ENCODE measurements at regions not wholly inside any gene's neighbourhood (a gene's known extent, or its start where the extent isn't known, plus 50 kb on each side); places are given as distances from the start of the nearest gene placed in this dataset.

- H3K27ac ChIP-seq (ENCODE audit: low read depth, low read length, poor library complexity, severe bottlenecking) = no peak overlapping the region
- CTCF ChIA-PET = no interaction called here
Measured at GRCh38 chr5:93909356-93909755, 168.0 kb upstream of the POU5F2 start.

GRCh38 chr5:93904917-93905316 lies 163.5 kb upstream of the POU5F2 start:
- H3K27ac ChIP-seq (ENCODE audit: low read depth, low read length, poor library complexity, severe bottlenecking) = no peak overlapping the region
- no peak for DNase-seq (ENCODE audit: low spot score)
- H3K27me3 ChIP-seq (replicated peaks; ENCODE audit: insufficient read depth, low read depth, low read length, poor library complexity) = no peaks in the 10 kb centered on the region
- ChIA-PET CTCF (no interaction called here), POLR2A (ENCODE audit: low non-redundant PET) (no interaction called here)
- BruUV-seq (replicated peaks) = no TSS peak
- H3K9me3 ChIP-seq (ENCODE audit: low read depth, low read length, poor library complexity, severe bottlenecking) = no peaks in the 10 kb centered on the region
- intact Hi-C loops (cut with micrococcal nuclease; ENCODE audit: unreplicated experiment) = no loop called here
- H3K4me1 ChIP-seq (ENCODE audit: insufficient read depth, low read length, poor library complexity, severe bottlenecking) = no peaks in the 10 kb centered on the region
- no peaks in the 10 kb centered on the region for H3K36me3 ChIP-seq (ENCODE audit: insufficient read depth, low read length, poor library complexity, severe bottlenecking)
- TF ChIP-seq EZH2 (IDR thresholded peaks at IDR 0.05; ENCODE audit: borderline replicate concordance, low read depth, low read length, poor library complexity, severe bottlenecking) (no peak), CTCF (conservative IDR thresholded peaks at IDR 0.05; ENCODE audit: low read depth, low read length) (no peak)
- H3K4me3 ChIP-seq (ENCODE audit: low read depth, low read length, poor library complexity, severe bottlenecking) = no peak overlapping the region

More at GRCh38 chr5:93909356-93909755, 168.0 kb upstream of the POU5F2 start:
- Histone ChIP-seq H3K36me3 (ENCODE audit: insufficient read depth, low read length, poor library complexity, severe bottlenecking) (no peaks in the 10 kb centered on the region), H3K27me3 (replicated peaks; ENCODE audit: insufficient read depth, low read depth, low read length, poor library complexity) (no peaks in the 10 kb centered on the region), H3K4me3 (ENCODE audit: low read depth, low read length, poor library complexity, severe bottlenecking) (no peak overlapping the region), H3K4me1 (ENCODE audit: insufficient read depth, low read length, poor library complexity, severe bottlenecking) (no peaks in the 10 kb centered on the region), H3K9me3 (ENCODE audit: low read depth, low read length, poor library complexity, severe bottlenecking) (no peaks in the 10 kb centered on the region)
- TF ChIP-seq EZH2 (IDR thresholded peaks at IDR 0.05; ENCODE audit: borderline replicate concordance, low read depth, low read length, poor library complexity, severe bottlenecking) (no peak), CTCF (conservative IDR thresholded peaks at IDR 0.05; ENCODE audit: low read depth, low read length) (peak; percentile 20; the same call in 1 of the 2 replicates)
- no peak for DNase-seq (ENCODE audit: low spot score)
- POLR2A ChIA-PET (ENCODE audit: low non-redundant PET) = no interaction called here
- no TSS peak for BruUV-seq (replicated peaks)
- intact Hi-C loops (cut with micrococcal nuclease; ENCODE audit: unreplicated experiment) = no loop called here

GRCh38 chr5:93902288-93902687 lies 160.9 kb upstream of the POU5F2 start:
- POLR2A ChIA-PET (ENCODE audit: low non-redundant PET) = no interaction called here

More at GRCh38 chr5:93902288-93902687, 160.9 kb upstream of the POU5F2 start:
- H3K27me3 ChIP-seq (replicated peaks; ENCODE audit: insufficient read depth, low read depth, low read length, poor library complexity) = no peaks in the 10 kb centered on the region
- no peaks in the 10 kb centered on the region for H3K36me3 ChIP-seq (ENCODE audit: insufficient read depth, low read length, poor library complexity, severe bottlenecking)
- no peaks in the 10 kb centered on the region for H3K9me3 ChIP-seq (ENCODE audit: low read depth, low read length, poor library complexity, severe bottlenecking)
- no peaks in the 10 kb centered on the region for H3K4me1 ChIP-seq (ENCODE audit: insufficient read depth, low read length, poor library complexity, severe bottlenecking)
- H3K27ac ChIP-seq (ENCODE audit: low read depth, low read length, poor library complexity, severe bottlenecking) = no peak overlapping the region
- H3K4me3 ChIP-seq (ENCODE audit: low read depth, low read length, poor library complexity, severe bottlenecking) = no peak overlapping the region
- intact Hi-C loops (cut with micrococcal nuclease; ENCODE audit: unreplicated experiment) = no loop called here
- TF ChIP-seq EZH2 (IDR thresholded peaks at IDR 0.05; ENCODE audit: borderline replicate concordance, low read depth, low read length, poor library complexity, severe bottlenecking) (no peak), CTCF (conservative IDR thresholded peaks at IDR 0.05; ENCODE audit: low read depth, low read length) (no peak)
- DNase-seq (ENCODE audit: low spot score) = no peak
- BruUV-seq (replicated peaks) = no TSS peak
- CTCF ChIA-PET = no interaction called here

All from A673 (cell line).